SH-SY5Y (cell line): ENCODE measurements at regions not wholly inside any gene's neighbourhood (a gene's known extent, or its start where the extent isn't known, plus 50 kb on each side); places are given as distances from the start of the nearest gene placed in this dataset.

Source experiments
- GATA2 ChIP-seq: IDR thresholded peaks from 2 replicates; pipeline ENCODE4 v1.6.1; 2011; ENCODE audit warnings: mild to moderate bottlenecking, low read depth, low read length
- GATA3 ChIP-seq: IDR thresholded peaks from 2 replicates; pipeline ENCODE4 v1.6.1; 2011; ENCODE audit warnings: low read depth, mild to moderate bottlenecking, low read length, moderate library complexity

DNA sequence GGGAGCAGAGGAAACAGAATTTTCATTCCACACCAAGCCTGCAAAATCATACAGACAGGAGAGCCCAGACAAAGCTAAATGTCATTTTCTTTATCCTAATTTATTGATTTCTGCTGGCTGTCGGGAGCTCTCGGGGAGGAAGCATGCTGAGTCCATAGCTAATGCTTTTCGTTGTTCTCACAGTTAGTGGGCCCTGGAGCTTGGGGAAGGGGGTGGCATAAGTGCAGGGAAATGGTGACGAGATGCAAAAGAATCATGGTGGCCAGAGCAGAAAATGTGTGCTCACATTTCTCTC, 202.4 kb downstream of the TOMM20 start:
- TF ChIP-seq GATA3 = no peak

DNA sequence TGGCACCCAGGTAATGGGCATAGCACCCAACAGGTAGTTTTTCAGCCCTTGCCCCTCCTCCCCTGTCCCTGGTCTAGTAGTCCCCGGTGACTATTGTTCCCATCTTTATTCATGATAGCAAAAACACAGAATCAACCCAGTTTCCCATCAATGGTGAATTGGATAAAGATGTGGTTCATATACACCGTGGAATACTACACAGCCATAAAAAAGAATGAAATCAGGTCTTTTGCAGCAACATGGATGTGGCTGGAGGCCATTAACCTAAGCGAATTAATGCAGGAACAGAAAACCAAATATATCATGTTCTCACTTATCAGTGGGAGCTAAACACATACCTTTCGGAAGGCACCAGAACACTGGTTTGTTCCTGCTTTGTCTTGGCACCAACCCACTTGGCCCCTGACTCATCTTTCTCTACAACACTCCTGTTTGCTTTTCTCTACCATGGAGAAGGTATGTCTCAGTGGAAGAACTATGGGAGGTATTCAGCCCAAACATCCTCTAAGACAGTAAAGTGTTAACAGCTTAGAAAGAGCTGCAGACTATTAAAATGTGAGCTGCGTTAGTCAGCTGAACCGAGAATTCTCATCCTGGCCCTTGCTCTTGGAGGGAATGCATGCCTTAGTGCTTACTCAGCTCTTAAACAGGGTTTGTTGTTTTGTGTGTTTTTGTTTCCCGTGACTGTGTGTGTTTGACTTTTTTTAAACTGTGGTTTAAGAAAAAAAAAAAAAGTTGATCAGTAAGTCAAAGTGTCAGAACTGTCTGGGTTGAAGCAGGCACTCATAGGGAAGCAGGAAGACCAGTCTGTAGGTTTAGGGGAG, 203.0 kb downstream of the TOMM20 start:
- no peak for TF ChIP-seq GATA2
- no peak for TF ChIP-seq GATA3

DNA sequence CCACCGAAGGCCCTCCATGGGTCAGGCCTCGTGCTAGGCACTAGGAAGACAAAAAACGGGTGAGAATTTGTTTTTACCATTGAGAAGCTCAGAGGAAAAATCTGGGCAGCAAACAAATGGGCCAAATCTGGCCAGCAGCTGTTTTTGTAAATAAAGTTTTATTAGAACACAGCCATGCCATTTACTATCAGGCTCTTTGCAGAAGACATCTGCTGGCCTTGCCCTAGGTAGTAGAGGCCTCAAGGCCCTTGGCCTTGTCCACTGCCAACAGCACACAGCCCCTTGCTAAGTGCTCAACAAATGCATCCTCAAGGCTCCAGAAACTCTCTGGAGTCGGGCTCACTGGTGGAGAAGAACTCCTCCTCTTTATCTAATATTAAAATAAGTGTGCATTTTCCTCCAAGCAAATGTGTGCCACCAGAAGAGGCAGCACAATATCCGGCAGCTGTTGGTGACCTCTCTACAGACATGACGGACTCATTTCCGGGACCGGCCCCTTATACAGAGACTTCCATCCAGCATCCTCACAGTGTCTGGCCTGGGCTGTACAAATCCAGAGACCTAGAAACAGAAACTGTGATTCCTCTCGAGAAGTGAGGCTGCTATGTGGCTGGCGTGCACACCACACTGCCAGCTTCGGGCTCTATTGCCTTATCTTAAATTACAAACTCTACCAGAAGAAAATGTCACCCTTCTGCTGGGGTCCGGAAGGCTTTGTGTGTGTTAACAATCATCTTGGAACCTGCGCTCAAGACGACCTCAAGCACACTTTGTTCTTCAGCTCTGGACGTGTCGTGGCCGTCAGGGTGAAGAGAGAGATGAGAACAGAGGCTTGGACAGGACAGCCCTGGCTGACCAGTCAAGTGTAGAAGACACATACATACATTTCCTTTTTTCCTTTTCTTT, 203.9 kb downstream of the TOMM20 start:
- TF ChIP-seq GATA3 = no peak
- TF ChIP-seq GATA2 = no peak

DNA sequence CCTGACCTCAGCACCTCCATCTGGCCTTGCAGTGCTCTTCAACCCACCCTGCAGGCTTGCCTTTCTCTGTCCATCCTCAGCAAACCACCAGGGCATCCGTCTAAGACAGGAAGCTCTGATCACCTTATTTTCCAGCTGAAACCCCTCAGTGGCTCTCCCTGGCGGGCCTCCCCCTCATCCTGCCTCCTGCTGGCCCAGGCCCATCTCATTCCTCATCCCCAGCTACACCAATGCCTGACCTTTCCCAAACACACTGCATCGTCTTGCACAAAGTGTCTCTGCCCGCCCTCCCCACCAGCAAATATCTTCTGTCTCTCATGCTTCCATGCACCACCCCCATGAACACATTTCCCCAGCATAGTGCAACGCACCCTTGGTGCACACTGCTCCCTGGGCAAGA, 205.0 kb downstream of the TOMM20 start:
- TF ChIP-seq GATA2 (no peak), GATA3 (no peak)

DNA sequence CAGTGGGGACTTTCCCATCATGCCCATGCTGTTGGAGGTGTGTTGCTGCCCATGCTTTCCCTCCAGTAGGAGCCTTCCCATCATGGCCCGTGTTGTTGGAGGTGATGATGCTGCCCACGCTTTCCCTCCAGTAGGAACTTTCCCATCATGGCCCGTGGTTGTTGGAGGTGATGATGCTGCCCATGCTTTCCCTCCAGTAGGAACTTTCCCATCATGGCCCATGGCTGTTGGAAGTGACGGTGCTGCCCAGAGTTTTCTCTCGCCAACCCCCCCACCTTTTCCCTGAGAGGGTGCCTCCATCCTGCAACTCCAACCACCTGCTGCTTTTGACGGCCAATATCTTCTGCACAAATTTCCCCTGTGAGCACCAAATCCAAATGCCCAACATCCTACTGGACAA, 205.7 kb downstream of the TOMM20 start:
- no peak for TF ChIP-seq GATA2
- no peak for TF ChIP-seq GATA3

DNA sequence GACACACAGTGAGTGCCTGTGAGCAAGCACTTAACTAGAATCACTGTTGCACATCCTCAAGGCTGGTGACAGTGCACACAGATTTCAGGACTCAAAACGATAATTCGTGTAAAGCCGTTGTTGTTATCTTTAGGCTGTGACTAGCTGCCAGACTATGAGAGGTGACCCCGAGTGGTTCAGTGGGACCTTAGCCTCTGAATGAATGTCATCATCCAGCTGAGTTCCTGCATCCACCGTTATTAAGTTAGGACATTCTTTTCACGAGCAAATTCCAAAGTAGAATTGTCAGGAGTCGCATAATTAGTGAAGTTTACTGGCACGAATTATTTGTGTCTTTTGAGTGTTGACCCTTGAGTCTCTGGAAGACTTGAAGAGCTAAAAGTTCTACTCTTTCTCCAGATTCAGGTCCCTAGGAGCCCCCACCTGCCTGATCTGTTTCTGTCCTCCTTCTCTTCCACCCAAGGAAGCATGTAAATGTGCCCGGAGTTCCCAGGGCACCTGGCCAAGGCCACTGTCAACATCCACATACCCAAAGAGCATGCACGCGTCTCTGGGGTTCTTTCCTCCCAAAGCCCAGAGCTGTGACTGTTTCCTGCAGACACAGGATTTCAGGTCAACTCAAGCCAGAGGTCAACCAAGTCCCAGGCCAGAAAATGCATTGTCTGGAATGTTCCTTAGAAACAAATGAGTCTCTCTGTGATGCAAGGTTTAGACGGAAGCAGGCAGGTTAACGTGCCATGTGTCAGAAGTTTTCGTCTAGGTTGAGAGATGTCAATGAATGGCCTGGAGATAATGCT, 207.2 kb downstream of the TOMM20 start:
- TF ChIP-seq GATA3 (no peak), GATA2 (no peak)

DNA sequence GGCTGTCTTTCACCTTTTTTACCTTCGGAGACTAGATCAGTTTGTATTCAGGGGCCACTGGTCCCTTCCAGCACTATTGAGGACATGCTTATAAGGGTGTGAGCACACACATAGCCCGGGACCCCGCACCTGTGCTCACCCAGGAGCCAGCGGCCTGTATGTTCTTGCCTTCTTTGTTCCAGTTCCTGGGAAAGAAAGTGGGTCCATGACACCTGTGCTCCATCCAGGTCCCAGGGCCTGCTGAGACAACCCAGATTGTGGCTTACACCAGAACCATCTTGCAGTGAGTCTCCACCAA, 207.8 kb downstream of the TOMM20 start:
- TF ChIP-seq GATA3 (no peak), GATA2 (no peak)

DNA sequence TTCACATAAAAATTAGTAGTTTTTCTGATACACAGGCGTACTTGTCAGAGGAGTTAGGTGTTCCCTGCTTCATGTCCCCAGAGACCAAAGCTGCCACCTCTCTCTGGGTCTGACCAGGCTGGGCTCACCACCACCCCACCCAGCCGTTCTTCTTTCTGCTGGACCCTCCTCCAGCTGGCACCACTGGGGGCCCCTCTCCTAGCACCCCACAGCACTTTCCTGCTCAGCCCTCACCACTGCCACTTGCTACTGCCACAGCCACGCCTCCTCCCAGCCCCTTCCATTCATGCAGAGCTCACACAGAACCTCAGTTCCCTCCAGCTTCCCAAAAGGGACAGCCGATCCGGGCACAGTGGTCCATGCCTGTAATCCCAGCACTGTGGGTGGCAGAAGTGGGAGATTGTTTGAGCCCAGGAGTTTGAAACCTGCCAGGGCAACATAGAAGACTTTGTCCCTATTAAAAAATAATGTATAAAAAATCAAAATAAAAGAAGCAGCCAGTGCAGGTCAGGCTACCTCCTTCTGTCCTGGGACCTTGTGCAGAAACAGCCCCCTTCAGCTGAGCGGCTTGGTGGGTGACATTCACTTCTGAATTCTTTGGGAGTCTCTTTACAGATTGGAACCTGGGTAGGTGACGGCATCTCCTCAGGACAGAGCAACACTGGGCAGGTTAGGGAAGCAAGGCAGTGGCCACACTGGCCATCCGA, 208.3 kb downstream of the TOMM20 start:
- TF ChIP-seq GATA3 (no peak), GATA2 (no peak)

DNA sequence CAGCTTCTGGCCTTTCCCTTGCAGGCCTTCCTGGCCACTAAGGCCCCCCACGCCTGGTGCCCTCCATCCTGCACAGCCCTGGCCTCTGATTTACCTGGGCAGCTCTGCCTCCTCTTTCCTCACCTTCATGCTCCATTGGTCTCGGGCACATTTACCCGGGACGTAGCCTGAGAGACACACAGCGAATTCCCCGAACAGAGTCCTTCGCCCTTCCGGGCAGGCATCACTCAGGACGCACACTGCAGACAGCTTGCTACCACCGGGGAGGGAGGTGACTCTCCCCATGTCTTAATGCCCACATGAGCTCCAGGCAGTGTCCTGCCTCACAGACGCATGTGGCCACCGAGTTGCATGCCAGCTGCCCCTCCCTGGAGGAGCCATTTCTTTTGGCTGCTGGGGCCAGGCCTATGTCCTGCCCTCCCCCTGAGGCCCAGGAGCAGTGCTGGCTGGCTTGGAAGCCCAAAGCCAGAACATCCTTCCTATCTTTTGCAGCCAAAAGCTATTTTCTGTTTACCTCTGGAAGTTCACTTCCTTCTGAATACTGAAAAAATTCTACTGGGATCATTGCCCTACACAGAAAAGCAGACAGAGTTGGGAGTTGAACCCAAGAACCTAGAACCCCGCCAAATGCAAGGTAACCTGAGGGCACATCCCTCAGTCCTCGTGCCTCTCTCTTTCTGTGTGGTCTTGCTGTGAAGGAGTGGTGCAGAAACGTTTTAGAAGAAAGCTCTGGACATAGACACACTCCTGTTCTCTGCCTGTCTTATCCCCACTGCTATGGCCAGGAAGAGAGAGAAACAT, 209.5 kb downstream of the TOMM20 start:
- TF ChIP-seq GATA3 = no peak
- no peak for TF ChIP-seq GATA2

DNA sequence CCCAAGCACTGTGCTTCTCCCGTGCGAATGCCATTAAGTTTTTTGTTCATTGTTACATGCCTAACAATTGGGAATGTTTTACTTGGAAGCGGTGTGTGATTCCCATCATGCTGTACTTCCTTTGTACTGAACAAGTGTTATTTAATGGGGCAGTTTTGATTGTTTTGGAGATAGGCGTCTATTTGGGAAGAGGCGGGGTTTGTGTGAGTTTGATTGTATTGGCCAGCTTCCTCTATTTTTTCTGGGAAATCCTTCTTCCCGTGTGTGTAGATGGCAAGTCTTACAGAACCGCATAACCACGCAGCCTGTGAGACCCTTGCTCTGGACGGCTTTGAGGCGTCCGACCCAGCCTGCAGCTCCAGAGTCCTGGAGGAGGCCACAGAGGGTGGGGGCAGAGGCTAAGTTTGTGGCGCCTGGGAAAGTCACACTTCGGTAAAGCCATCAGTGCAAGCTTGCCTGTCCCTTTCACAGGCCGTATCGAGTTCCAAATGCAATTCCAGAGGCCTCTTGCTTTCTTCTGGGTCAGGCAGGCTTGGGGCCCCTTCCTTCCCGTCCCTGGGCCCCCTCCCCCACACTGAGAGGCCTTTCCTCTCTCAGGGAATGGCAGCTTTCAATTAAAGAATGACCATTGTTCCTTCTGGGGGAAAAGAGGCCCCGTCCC, 210.3 kb downstream of the TOMM20 start:
- no peak for TF ChIP-seq GATA3
- no peak for TF ChIP-seq GATA2

DNA sequence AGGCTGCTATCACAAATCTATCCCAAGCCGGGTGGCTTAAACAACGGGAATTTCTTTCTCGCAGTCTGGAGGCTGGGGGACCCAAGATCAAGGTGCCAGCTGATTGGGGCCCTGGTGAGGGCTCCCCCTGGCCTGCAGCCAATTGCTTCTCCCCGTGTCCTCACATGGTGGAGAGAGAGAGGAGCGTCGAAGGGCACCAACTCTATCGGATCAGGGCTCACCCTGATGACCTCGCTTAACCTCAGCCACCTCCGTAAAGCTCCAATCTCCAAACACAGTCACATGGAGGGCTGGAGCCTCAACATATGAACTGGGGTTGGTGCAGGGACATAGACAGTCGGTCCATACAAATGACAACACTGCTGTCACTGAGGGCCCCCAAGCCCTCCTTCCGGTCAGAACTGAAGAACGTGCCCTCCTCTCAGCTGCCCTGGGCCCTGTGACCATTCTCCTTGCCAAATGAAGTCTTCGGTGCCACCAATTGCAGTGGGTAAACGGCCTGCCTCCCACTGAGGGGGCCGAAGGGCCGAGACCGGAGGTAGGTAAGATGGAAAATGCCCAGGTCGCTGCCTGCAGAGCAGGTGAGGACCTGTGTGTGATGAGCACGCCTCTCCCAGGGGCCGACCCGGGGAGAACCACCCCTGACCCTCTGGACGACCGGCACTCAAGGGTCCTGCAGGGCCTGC, 211.0 kb downstream of the TOMM20 start:
- no peak for TF ChIP-seq GATA3
- TF ChIP-seq GATA2 = no peak

DNA sequence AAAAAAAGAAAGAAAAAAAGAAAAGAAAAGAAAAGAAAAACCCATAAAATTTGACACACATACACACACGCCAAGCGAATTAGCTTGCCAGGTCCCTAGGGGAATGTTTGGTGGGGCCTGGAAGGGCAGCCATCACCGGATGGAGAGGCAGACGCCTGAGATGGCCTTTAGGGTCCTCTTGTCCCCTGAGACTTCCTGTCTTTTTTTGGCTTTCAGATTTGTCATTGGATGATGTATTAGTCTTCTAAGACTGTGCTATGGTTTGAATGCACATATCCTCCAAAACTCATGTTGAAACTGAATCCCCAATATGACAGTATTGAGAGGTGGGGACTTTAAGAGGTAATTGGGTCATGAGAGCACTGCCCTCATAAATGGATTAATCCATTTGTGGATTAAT, 211.8 kb downstream of the TOMM20 start:
- TF ChIP-seq GATA2 = no peak
- TF ChIP-seq GATA3 = no peak
